T follicular helper cell (primary cell): ENCODE measurements at regions not wholly inside any gene's neighbourhood (a gene's known extent, or its start where the extent isn't known, plus 50 kb on each side); places are given as distances from the start of the nearest gene placed in this dataset.
"Not testable (repeated sequence)": the region's sequence is repeated elsewhere in the genome, so short reads cannot be mapped to it uniquely, and the experiment has no call there.

Source experiments
- DNase-seq: peaks from one replicate; pipeline ENCODE4 v3.0.0-alpha.2; 2020; ENCODE audit warnings: low read depth

- no peak for DNase-seq
These were observed 861.1 kb downstream of the DACH1 start for GRCh38 chr13:71005919-71006318.

- DNase-seq = no peak
These were observed 871.7 kb downstream of the DACH1 start for GRCh38 chr13:70995338-70995737.

- DNase-seq = no peak
These were observed 872.8 kb downstream of the DACH1 start for GRCh38 chr13:70994191-70994590.

GRCh38 chr13:70987043-70987442 is 878.8 kb upstream of the KLHL1 start:
- DNase-seq = no peak

GRCh38 chr13:70985371-70985770 is 877.1 kb upstream of the KLHL1 start:
- DNase-seq = no peak

GRCh38 chr13:70981219-70981618 is 873.0 kb upstream of the KLHL1 start:
- not testable (repeated sequence) for DNase-seq

- no peak for DNase-seq
These were observed 861.1 kb upstream of the KLHL1 start for GRCh38 chr13:70969321-70969720.

- DNase-seq = no peak
These were observed 859.3 kb upstream of the KLHL1 start for GRCh38 chr13:70967564-70967963.

GRCh38 chr13:70964874-70965273 is 856.6 kb upstream of the KLHL1 start:
- DNase-seq = no peak

- no peak for DNase-seq
These were observed 855.9 kb upstream of the KLHL1 start for GRCh38 chr13:70964124-70964523.

GRCh38 chr13:70960841-70961443 is 852.7 kb upstream of the KLHL1 start:
- no peak for DNase-seq

- no peak for DNase-seq
These were observed 851.0 kb upstream of the KLHL1 start for GRCh38 chr13:70959035-70959775.

GRCh38 chr13:70955887-70956286 is 847.6 kb upstream of the KLHL1 start:
- DNase-seq = no peak

- DNase-seq = no peak
These were observed 842.4 kb upstream of the KLHL1 start for GRCh38 chr13:70950664-70951063.

GRCh38 chr13:70945506-70945905 is 837.3 kb upstream of the KLHL1 start:
- no peak for DNase-seq

- DNase-seq = no peak
These were observed 833.2 kb upstream of the KLHL1 start for GRCh38 chr13:70941454-70941853.

GRCh38 chr13:70938462-70938861 is 830.2 kb upstream of the KLHL1 start:
- DNase-seq = no peak

- no peak for DNase-seq
These were observed 824.3 kb upstream of the KLHL1 start for GRCh38 chr13:70932511-70932910.

GRCh38 chr13:70923863-70924752 is 815.9 kb upstream of the KLHL1 start:
- no peak for DNase-seq

- no peak for DNase-seq
These were observed 803.0 kb upstream of the KLHL1 start for GRCh38 chr13:70911286-70911685.

GRCh38 chr13:70908795-70909194 is 800.5 kb upstream of the KLHL1 start:
- DNase-seq = no peak

- no peak for DNase-seq
These were observed 796.8 kb upstream of the KLHL1 start for GRCh38 chr13:70905035-70905434.

- no peak for DNase-seq
These were observed 787.9 kb upstream of the KLHL1 start for GRCh38 chr13:70896136-70896535.
